ENCODE measurements at regions not wholly inside any gene's neighbourhood (a gene's known extent, or its start where the extent isn't known, plus 50 kb on each side); places are given as distances from the start of the nearest gene placed in this dataset.

- ChIA-PET POLR2A (no interaction called here), SMC1A (ENCODE audit: uncharacterized antibody, unreplicated experiment) (no interaction called here), RAD21 (ENCODE audit: unreplicated experiment) (no interaction called here), CTCF (interaction anchor here (0.8 kb wide), 1 partner anchor 11 kb away, joined by 3 read pairs; no protein-coding TSS in a partner anchor)
- H3K27me3 ChIP-seq (replicated peaks in 1 of 2; ENCODE audit: control insufficient read depth in 2 of 2, insufficient read depth in 2 of 2, low read length in 1 of 2), result no peaks in the 10 kb centered on the region
- ATAC-seq, result no peak
- no peak overlapping the region for H3K9ac ChIP-seq (ENCODE audit: control insufficient read depth, insufficient read depth, low read length)
- no peaks in the 10 kb centered on the region for H3K36me3 ChIP-seq (ENCODE audit: control insufficient read depth in 2 of 2, insufficient read depth in 2 of 2, low read length in 1 of 2)
- intact Hi-C loops (cut with micrococcal nuclease; ENCODE audit: unreplicated experiment) (no loop called here), in situ Hi-C loops (cut with MboI) (no loop called here)
- DNase-seq (ENCODE audit: low read depth, low spot score), result no peak
- H3K79me2 ChIP-seq (ENCODE audit: control insufficient read depth, insufficient read depth, low read length), result no peaks in the 10 kb centered on the region
- 6% methylated on average over 2 of the region's 2 CpGs for WGBS (ENCODE audit: insufficient coverage, insufficient replicate concordance, low lambda C conversion rate, missing lambda C conversion rate)
- no peak for FAIRE-seq
- H4K20me1 ChIP-seq (ENCODE audit: control insufficient read depth, insufficient read depth), result no peaks in the 10 kb centered on the region
- TF ChIP-seq ZSCAN29 (IDR thresholded peaks at IDR 0.05) (no peak), POLR2AphosphoS2 (IDR thresholded peaks at IDR 0.05; ENCODE audit: low read depth, low read length) (no peak), ETV6 (conservative IDR thresholded peaks at IDR 0.05 in 1 of 2, IDR thresholded peaks at IDR 0.05 in 1 of 2; ENCODE audit: borderline replicate concordance in 1 of 2, low read depth in 1 of 2) (no peak), RELA (IDR thresholded peaks at IDR 0.05; ENCODE audit: borderline replicate concordance, partially characterized antibody) (no peak), SUPT20H (IDR thresholded peaks at IDR 0.05; ENCODE audit: borderline replicate concordance, control insufficient read depth, low read depth, low read length) (no peak), HSF1 (IDR thresholded peaks at IDR 0.05; ENCODE audit: low read depth, low read length) (no peak), SMC3 (IDR thresholded peaks at IDR 0.05; ENCODE audit: borderline replicate concordance, low read length) (no peak), REST (IDR thresholded peaks at IDR 0.05; ENCODE audit: low read depth, low read length) (no peak)
- no peak overlapping the region for H3K4me2 ChIP-seq (ENCODE audit: control insufficient read depth, insufficient read depth)
- H3K27ac ChIP-seq (ENCODE audit: control insufficient read depth, insufficient read depth), result no peak overlapping the region
- BruUV-seq (replicated peaks), result no TSS peak
- no peak overlapping the region for H2AFZ ChIP-seq (ENCODE audit: control insufficient read depth, low read depth, low read length)
- no peaks in the 10 kb centered on the region; the same call in 1 of the 3 replicates for H3K9me3 ChIP-seq (replicated peaks; ENCODE audit: control insufficient read depth, insufficient read depth, low read length)
- H3K4me1 ChIP-seq (ENCODE audit: control insufficient read depth, insufficient read depth, low read length), result no peaks in the 10 kb centered on the region
- no peak overlapping the region for H3K4me3 ChIP-seq
These were observed 434.3 kb upstream of the TNP1 start for GRCh38 chr2:217294211-217294610.

Measured in GM12878 (cell line).